AG04450 (cell line): ENCODE measurements at regions not wholly inside any gene's neighbourhood (a gene's known extent, or its start where the extent isn't known, plus 50 kb on each side); places are given as distances from the start of the nearest gene placed in this dataset.
A peak's percentile ranks its signal among the peaks of the same experiment; 100 is the strongest.

Experiments used
- CTCF ChIA-PET: fragments of 300-600, 350-600 bp; formaldehyde crosslinking; extraction: SDS; loops from one replicate; lab custom pipeline; 2022; ENCODE audit warnings: antibody characterized with exemption, inconsistent platforms; lab: Charles Lee
- POLR2A ChIA-PET: fragments of 350-600 bp; formaldehyde crosslinking; extraction: SDS; loops from one replicate; lab custom pipeline; 2021; ENCODE audit warnings: antibody characterized with exemption, inconsistent platforms; lab: Yijun Ruan, JAX
- DNase-seq: peaks from one replicate; pipeline ENCODE4 v3.0.0-alpha.2; 2011; ENCODE audit warnings: low read depth, low spot score
- H3K27ac ChIP-seq: one replicate; pipeline ENCODE4 v1.5.1; 2012; ENCODE audit warnings: low read depth, low read length, control low read depth
- H3K27me3 ChIP-seq: one replicate; pipeline ENCODE4 v1.6.0; 2012; ENCODE audit warnings: low read length; ENCODE audit not compliant: control insufficient read depth, insufficient read depth
- H3K4me3 ChIP-seq: 2 replicates; pipeline ENCODE4 v1.5.1; 2011; ENCODE audit warnings: mild to moderate bottlenecking, low read depth, low read length, control low read depth
- H3K9me3 ChIP-seq: 2 replicates; pipeline ENCODE4 v1.5.1; 2012; ENCODE audit warnings: low read length; ENCODE audit not compliant: control insufficient read depth, insufficient read depth
- CTCF ChIP-seq: IDR thresholded peaks from 2 replicates; pipeline ENCODE4 v1.5.1; 2011; ENCODE audit warnings: low read depth, low read length, control low read depth, inconsistent platforms

GRCh38 chr5:14019768-14020290 lies 75.3 kb upstream of the DNAH5 start:
- CTCF ChIA-PET, result no interaction called here
- POLR2A ChIA-PET, result no interaction called here
- DNase-seq, result no peak
- no peak for TF ChIP-seq CTCF
- Histone ChIP-seq H3K27me3 (no peaks in the 10 kb centered on the region), H3K27ac (no peak overlapping the region), H3K9me3 (no peaks in the 10 kb centered on the region), H3K4me3 (no peak overlapping the region)

GRCh38 chr5:14017904-14018303 lies 73.4 kb upstream of the DNAH5 start:
- no peaks in the 10 kb centered on the region for H3K9me3 ChIP-seq
- DNase-seq, result no peak
- no peak overlapping the region for H3K27ac ChIP-seq
- ChIA-PET CTCF (interaction anchor here (0.6 kb wide), 1 partner anchor 122 kb away, joined by 4 read pairs; no protein-coding TSS in a partner anchor), POLR2A (no interaction called here)
- no peaks in the 10 kb centered on the region for H3K27me3 ChIP-seq
- no peak for TF ChIP-seq CTCF
- H3K4me3 ChIP-seq, result no peak overlapping the region

GRCh38 chr5:14016549-14016948 lies 72.1 kb upstream of the DNAH5 start:
- Histone ChIP-seq H3K27ac (no peak overlapping the region), H3K9me3 (no peaks in the 10 kb centered on the region), H3K4me3 (no peak overlapping the region), H3K27me3 (no peaks in the 10 kb centered on the region)
- TF ChIP-seq CTCF, result no peak
- POLR2A ChIA-PET, result interaction anchor here (0.8 kb wide), 1 partner anchor 19 kb away, joined by 6 read pairs; no protein-coding TSS in a partner anchor
- no peak for DNase-seq
- CTCF ChIA-PET, result no interaction called here

GRCh38 chr5:14011089-14012020 lies 66.9 kb upstream of the DNAH5 start:
- TF ChIP-seq CTCF, result no peak
- peak; percentile 71 for DNase-seq
- peak overlapping the region; percentile 89 for H3K4me3 ChIP-seq
- POLR2A ChIA-PET, result interaction anchor here (0.5 to 1.8 kb wide), 5 partner anchors 12 to 94 kb away, joined by 3 to 7 read pairs (median 4); no protein-coding TSS in a partner anchor
- CTCF ChIA-PET, result no interaction called here
- peak overlapping the region; percentile 73 for H3K27ac ChIP-seq
- no peaks in the 10 kb centered on the region for H3K9me3 ChIP-seq
- H3K27me3 ChIP-seq, result no peaks in the 10 kb centered on the region

- Histone ChIP-seq H3K27ac (no peak overlapping the region), H3K27me3 (no peaks in the 10 kb centered on the region), H3K4me3 (no peak overlapping the region), H3K9me3 (no peaks in the 10 kb centered on the region)
- no peak for TF ChIP-seq CTCF
- no peak for DNase-seq
- ChIA-PET CTCF (no interaction called here), POLR2A (interaction anchor here (1.1 to 1.7 kb wide), 4 partner anchors 15 to 147 kb away, joined by 3 to 7 read pairs (median 4); no protein-coding TSS in a partner anchor)
Measured at GRCh38 chr5:14009575-14009974, 65.1 kb upstream of the DNAH5 start.
